NT2/D1 (cell line): ENCODE measurements at regions not wholly inside any gene's neighbourhood (a gene's known extent, or its start where the extent isn't known, plus 50 kb on each side); places are given as distances from the start of the nearest gene placed in this dataset.

Experiments used
- SUZ12 ChIP-seq: IDR thresholded peaks from 2 replicates; pipeline ENCODE4 v1.6.1; 2011; ENCODE audit not compliant: insufficient read length, insufficient read depth; ENCODE audit errors: extremely low read depth
- YY1 ChIP-seq: IDR thresholded peaks from 2 replicates; pipeline ENCODE4 v1.6.1; 2011; ENCODE audit not compliant: insufficient read length, insufficient read depth
- ZNF274 ChIP-seq: IDR thresholded peaks from 2 replicates; pipeline ENCODE4 v1.6.1; 2011; ENCODE audit warnings: mild to moderate bottlenecking, low read depth, low read length

DNA sequence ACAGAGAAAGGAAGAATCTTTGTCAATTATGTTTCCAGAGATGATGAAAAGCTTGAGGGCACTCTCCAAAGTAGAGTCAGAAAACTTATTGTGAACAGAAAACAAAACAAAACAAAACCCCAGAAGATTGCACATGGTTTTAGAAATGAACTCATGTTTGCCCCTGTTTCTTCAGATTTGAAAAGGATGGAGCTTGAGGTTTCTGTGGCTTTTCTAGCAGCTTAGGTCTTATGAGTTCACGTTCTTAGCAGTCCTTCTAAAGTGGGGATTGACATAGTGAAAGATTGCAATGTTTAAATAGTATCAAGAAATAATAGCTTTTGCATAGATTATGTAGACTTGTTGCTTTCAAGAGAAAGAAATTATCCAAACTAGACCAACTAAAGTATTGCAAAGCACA lies 421.8 kb downstream of the GBA3 start:
- TF ChIP-seq ZNF274 (no peak), YY1 (no peak), SUZ12 (no peak)
